H9 (cell line): ENCODE measurements at regions not wholly inside any gene's neighbourhood (a gene's known extent, or its start where the extent isn't known, plus 50 kb on each side); places are given as distances from the start of the nearest gene placed in this dataset.

Experiments used
- DNase-seq: peaks from one replicate; pipeline ENCODE4 v3.0.0-alpha.2; 2017
- H2AFZ ChIP-seq: one replicate; pipeline ENCODE4 v1.6.1; 2013; ENCODE audit warnings: mild to moderate bottlenecking, low read length, control low read depth, moderate library complexity
- H2AK5ac ChIP-seq: 2 replicates; pipeline ENCODE4 v1.6.1; 2013; ENCODE audit warnings: low read length, control low read depth, mixed read lengths; ENCODE audit not compliant: insufficient read length
- H2BK120ac ChIP-seq: one replicate; pipeline ENCODE4 v1.6.1; 2013; ENCODE audit warnings: low read depth, mild to moderate bottlenecking, low read length, control low read depth, inconsistent platforms; ENCODE audit not compliant: poor library complexity, severe bottlenecking
- H2BK12ac ChIP-seq: 2 replicates; pipeline ENCODE4 v1.6.1; 2013; ENCODE audit warnings: low read length, control low read depth, mixed read lengths, low read depth; ENCODE audit not compliant: insufficient read length
- H2BK15ac ChIP-seq: 2 replicates; pipeline ENCODE4 v1.6.1; 2013; ENCODE audit warnings: low read depth, low read length, control low read depth
- H2BK20ac ChIP-seq: one replicate; pipeline ENCODE4 v1.6.1; 2013; ENCODE audit warnings: low read depth, mild to moderate bottlenecking, low read length, control low read depth, inconsistent platforms; ENCODE audit not compliant: poor library complexity, severe bottlenecking
- H2BK5ac ChIP-seq: 2 replicates; pipeline ENCODE4 v1.6.1; 2013; ENCODE audit warnings: low read length, control low read depth, mixed read lengths; ENCODE audit not compliant: insufficient read length
- H3K14ac ChIP-seq: 2 replicates; pipeline ENCODE4 v1.6.1; 2013; ENCODE audit warnings: low read length, control low read depth; ENCODE audit not compliant: insufficient read depth
- H3K18ac ChIP-seq: 2 replicates; pipeline ENCODE4 v1.6.1; 2013; ENCODE audit warnings: low read depth, mild to moderate bottlenecking, mixed read lengths, low read length, control low read depth; ENCODE audit not compliant: insufficient read length
- H3K23ac ChIP-seq: 2 replicates; pipeline ENCODE4 v1.6.1; 2013; ENCODE audit warnings: low read length, control low read depth, mixed read lengths, low read depth; ENCODE audit not compliant: insufficient read length
- H3K23me2 ChIP-seq: 2 replicates; pipeline ENCODE4 v1.6.1; 2013; ENCODE audit warnings: low read depth, mild to moderate bottlenecking, mixed read lengths, low read length, control low read depth; ENCODE audit not compliant: insufficient read length, poor library complexity, severe bottlenecking
- H3K27ac ChIP-seq: 2 replicates; pipeline ENCODE4 v1.5.1; 2013; ENCODE audit warnings: low read length, control low read depth, mixed read lengths, low read depth; ENCODE audit not compliant: insufficient read length
- H3K27me3 ChIP-seq: 2 replicates; pipeline ENCODE4 v1.6.1; 2013; ENCODE audit warnings: low read length, control low read depth, inconsistent platforms; ENCODE audit not compliant: insufficient read depth
- H3K4ac ChIP-seq: 2 replicates; pipeline ENCODE4 v1.6.1; 2013; ENCODE audit warnings: low read depth, mild to moderate bottlenecking, control low read depth, inconsistent platforms, low read length, moderate library complexity
- H3K4me1 ChIP-seq: 2 replicates; pipeline ENCODE4 v1.6.1; 2013; ENCODE audit warnings: low read length, control low read depth, inconsistent platforms; ENCODE audit not compliant: insufficient read depth
- H3K4me2 ChIP-seq: 2 replicates; pipeline ENCODE4 v1.6.1; 2013; ENCODE audit warnings: low read length, control low read depth, mixed read lengths; ENCODE audit not compliant: insufficient read length, insufficient read depth
- H3K56ac ChIP-seq: 2 replicates; pipeline ENCODE4 v1.6.1; 2013; ENCODE audit warnings: low read depth, mild to moderate bottlenecking, mixed read lengths, low read length, control low read depth; ENCODE audit not compliant: insufficient read length
- H3K79me1 ChIP-seq: 2 replicates; pipeline ENCODE4 v1.6.1; 2013; ENCODE audit warnings: low read depth, mild to moderate bottlenecking, moderate library complexity, low read length, control low read depth, inconsistent platforms; ENCODE audit not compliant: insufficient read depth, poor library complexity, severe bottlenecking
- H3K79me2 ChIP-seq: 2 replicates; pipeline ENCODE4 v1.6.1; 2013; ENCODE audit warnings: low read length, control low read depth, inconsistent platforms; ENCODE audit not compliant: insufficient read depth
- H3K9ac ChIP-seq: 2 replicates; pipeline ENCODE4 v1.6.1; 2013; ENCODE audit warnings: low read length, control low read depth, mixed read lengths; ENCODE audit not compliant: insufficient read length; ENCODE audit errors: extremely low read depth
- H3K9me3 ChIP-seq: one replicate; pipeline ENCODE4 v1.6.1; 2013; ENCODE audit warnings: low read depth, low read length, inconsistent platforms; ENCODE audit not compliant: control insufficient read depth
- H3T11ph ChIP-seq: one replicate; pipeline ENCODE4 v1.6.1; 2013; ENCODE audit warnings: mild to moderate bottlenecking, low read length, control low read depth, inconsistent platforms
- H4K20me1 ChIP-seq: one replicate; pipeline ENCODE4 v1.6.1; 2013; ENCODE audit not compliant: control insufficient read depth, insufficient read length, insufficient read depth
- H4K5ac ChIP-seq: 2 replicates; pipeline ENCODE4 v1.6.1; 2013; ENCODE audit warnings: low read depth, mild to moderate bottlenecking, mixed read lengths, low read length, control low read depth; ENCODE audit not compliant: insufficient read length
- H4K8ac ChIP-seq: replicated peaks from 2 replicates; pipeline ENCODE4 v1.6.1; 2013; ENCODE audit warnings: low read length, control low read depth, mixed read lengths, low read depth; ENCODE audit not compliant: insufficient read length
- H4K91ac ChIP-seq: 2 replicates; pipeline ENCODE4 v1.6.1; 2013; ENCODE audit warnings: low read depth, mild to moderate bottlenecking, moderate library complexity, mixed read lengths, low read length, control low read depth; ENCODE audit not compliant: insufficient read length
- H3K27ac Mint-ChIP-seq, 3 experiments: 2 replicates in 2 of 3; 3 replicates in 1 of 3; pipeline ENCODE4 v1.8.0; 2020 to 2021; ENCODE audit warnings: mixed read lengths in 3 of 3, mild to moderate bottlenecking in 1 of 3, moderate library complexity in 1 of 3
- H3K27me3 Mint-ChIP-seq: 2 replicates; pipeline ENCODE4 v1.8.0; 2021; ENCODE audit warnings: low read depth, mild to moderate bottlenecking, moderate library complexity, mixed read lengths
- H3K36me3 Mint-ChIP-seq, 3 experiments: 2 replicates in 2 of 3; 3 replicates in 1 of 3; pipeline ENCODE4 v1.8.0; 2020 to 2021; ENCODE audit warnings: low read depth in 3 of 3, mixed read lengths in 3 of 3; ENCODE audit not compliant: insufficient read depth in 1 of 3
- H3K4me1 Mint-ChIP-seq, 2 experiments: 2 replicates each; pipeline ENCODE4 v1.8.0; 2020; ENCODE audit warnings: mixed read lengths in 2 of 2
- H3K4me3 Mint-ChIP-seq, 2 experiments: 2 replicates in 1 of 2; 3 replicates in 1 of 2; pipeline ENCODE4 v1.8.0; 2020 to 2021; ENCODE audit warnings: mild to moderate bottlenecking in 2 of 2, mixed read lengths in 2 of 2, moderate library complexity in 1 of 2
- H3K9me3 Mint-ChIP-seq, 2 experiments: 2 replicates in 1 of 2; 3 replicates in 1 of 2; pipeline ENCODE4 v1.8.0; 2020; ENCODE audit warnings: mild to moderate bottlenecking in 2 of 2, mixed read lengths in 2 of 2, moderate library complexity in 1 of 2
- CTCF ChIP-seq: fragments of 200-600 bp; sonication (generic); conservative IDR thresholded peaks from 3 replicates; pipeline ENCODE4 v1.8.0; 2021; ENCODE audit warnings: antibody characterized with exemption, mild to moderate bottlenecking
- WGBS: extraction: QIAGEN DNeasy Blood & Tissue Kit; methylation state at CpG from one replicate; pipeline ENCODE4 v1.1.7; 2013; ENCODE audit warnings: missing lambda C conversion rate, low lambda C conversion rate, mixed read lengths; ENCODE audit not compliant: insufficient read length; ENCODE audit errors: extremely low coverage; 5-methylcytosine and 5-hydroxymethylcytosine counted together

DNA sequence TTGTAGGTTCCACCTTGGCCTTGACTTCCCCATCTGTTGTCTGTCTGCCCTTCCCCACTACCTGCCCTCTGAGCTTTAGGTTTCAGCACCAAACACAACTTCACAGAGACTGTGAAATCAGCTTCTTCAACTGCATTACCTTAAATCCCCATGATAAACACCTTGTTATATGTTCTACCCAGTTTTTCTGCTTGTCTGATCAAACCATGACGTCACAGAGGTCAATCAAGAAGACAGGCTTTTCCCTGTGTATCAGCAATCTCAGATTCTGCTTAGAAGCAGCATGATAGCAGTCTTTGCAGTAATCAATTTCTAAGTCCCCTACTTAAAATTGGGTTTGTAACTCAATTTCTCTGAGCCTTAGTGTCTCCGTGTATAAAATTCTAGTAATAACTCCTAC is 175.0 kb downstream of the PLK2 start:
- Histone ChIP-seq H3K23me2 (no peaks in the 10 kb centered on the region), H3K9me3 (no peaks in the 10 kb centered on the region), H3K9ac (no peak overlapping the region), H3K14ac (no peak overlapping the region), H2BK120ac (no peak overlapping the region), H4K20me1 (no peaks in the 10 kb centered on the region), H2BK20ac (no peak overlapping the region), H4K5ac (no peak overlapping the region), H3K4me2 (no peak overlapping the region), H4K91ac (no peak overlapping the region), H3K4ac (no peak overlapping the region), H3K56ac (no peak overlapping the region), H2AK5ac (no peak overlapping the region), H2BK12ac (no peak overlapping the region), H2BK5ac (no peak overlapping the region), H3K18ac (no peak overlapping the region), H3K23ac (no peak overlapping the region), H2BK15ac (no peak overlapping the region), H3K79me2 (no peaks in the 10 kb centered on the region), H3K79me1 (no peaks in the 10 kb centered on the region), H3K4me1 (no peaks in the 10 kb centered on the region), H3K27ac (no peak overlapping the region), H4K8ac (no peak overlapping the region), H3T11ph (no peak overlapping the region), H3K27me3 (no peaks in the 10 kb centered on the region), H2AFZ (no peak overlapping the region)
- TF ChIP-seq CTCF = no peak
- no CpG with 5 or more reads among the region's 2 CpGs for WGBS
- DNase-seq = no peak
- Mint-ChIP-seq H3K9me3 (peaks cover 9 to 11% of the 10 kb centered on the region in 2 experiments; a peak in 4 of 5 replicates), H3K4me3 (no peak overlapping the region), H3K36me3 (peaks cover 0 to 6% (median 0%) of the 10 kb centered on the region in 3 experiments; a peak in 2 of 7 replicates), H3K4me1 (no peaks in the 10 kb centered on the region), H3K27ac (no peak overlapping the region), H3K27me3 (no peaks in the 10 kb centered on the region)
